Endodermal cell (in vitro differentiated cells): ENCODE measurements at regions not wholly inside any gene's neighbourhood (a gene's known extent, or its start where the extent isn't known, plus 50 kb on each side); places are given as distances from the start of the nearest gene placed in this dataset.

Source experiments
- DNase-seq: peaks from one replicate; pipeline ENCODE4 v3.0.0-alpha.2; 2017
- H3K27ac ChIP-seq: 2 replicates; pipeline ENCODE4 v1.5.1; 2013; ENCODE audit warnings: mild to moderate bottlenecking, low read depth, low read length, moderate library complexity
- H3K27me3 ChIP-seq: 2 replicates; pipeline ENCODE4 v1.6.1; 2013; ENCODE audit warnings: mild to moderate bottlenecking, low read length, moderate library complexity; ENCODE audit not compliant: insufficient read depth, control insufficient read depth, poor library complexity, severe bottlenecking
- H3K36me3 ChIP-seq: 2 replicates; pipeline ENCODE4 v1.7.0; 2013; ENCODE audit warnings: mild to moderate bottlenecking, low read length, moderate library complexity; ENCODE audit not compliant: control insufficient read depth, insufficient read depth
- H3K4me1 ChIP-seq: one replicate; pipeline ENCODE4 v1.7.0; 2013; ENCODE audit warnings: low read length; ENCODE audit not compliant: control insufficient read depth, insufficient read depth
- H3K4me3 ChIP-seq: 2 replicates; pipeline ENCODE4 v1.5.1; 2013; ENCODE audit warnings: mild to moderate bottlenecking, low read length, moderate library complexity
- H3K9ac ChIP-seq: 2 replicates; pipeline ENCODE4 v1.6.1; 2013; ENCODE audit warnings: mild to moderate bottlenecking, low read length, moderate library complexity; ENCODE audit not compliant: poor library complexity, severe bottlenecking; ENCODE audit errors: extremely low read depth
- H3K9me3 ChIP-seq: 2 replicates; pipeline ENCODE4 v1.6.1; 2013; ENCODE audit warnings: mild to moderate bottlenecking, low read length, moderate library complexity; ENCODE audit not compliant: control insufficient read depth
- H3K27ac Mint-ChIP-seq: 2 replicates; pipeline ENCODE4 v1.8.0; 2020; ENCODE audit warnings: mixed read lengths
- H3K27me3 Mint-ChIP-seq: 2 replicates; pipeline ENCODE4 v1.8.0; 2021; ENCODE audit warnings: mild to moderate bottlenecking, mixed read lengths; ENCODE audit not compliant: insufficient read depth
- H3K36me3 Mint-ChIP-seq: 2 replicates; pipeline ENCODE4 v1.8.0; 2020; ENCODE audit warnings: low read depth, mixed read lengths
- H3K4me1 Mint-ChIP-seq: 2 replicates; pipeline ENCODE4 v1.8.0; 2020; ENCODE audit warnings: mixed read lengths
- H3K4me3 Mint-ChIP-seq: 2 replicates; pipeline ENCODE4 v1.8.0; 2020; ENCODE audit warnings: mild to moderate bottlenecking, moderate library complexity, mixed read lengths
- H3K9me3 Mint-ChIP-seq: 2 replicates; pipeline ENCODE4 v1.8.0; 2020; ENCODE audit warnings: mild to moderate bottlenecking, mixed read lengths
- WGBS, 2 experiments: methylation state at CpG; one replicate each; pipeline versions ENCODE4 v1.1.5 to v1.1.7; 2013; ENCODE audit warnings: missing lambda C conversion rate in 2 of 2, mixed read lengths in 1 of 2; ENCODE audit not compliant: insufficient coverage in 1 of 2, insufficient read length in 1 of 2; 5-methylcytosine and 5-hydroxymethylcytosine counted together
- TF ChIP-seq, protein P1 (sequence below): fragments of 200-600 bp; sonication (generic); conservative IDR thresholded peaks from 2 replicates; pipeline ENCODE4 v1.5.0; 2021; ENCODE audit warnings: antibody characterized with exemption, mild to moderate bottlenecking

DNA sequence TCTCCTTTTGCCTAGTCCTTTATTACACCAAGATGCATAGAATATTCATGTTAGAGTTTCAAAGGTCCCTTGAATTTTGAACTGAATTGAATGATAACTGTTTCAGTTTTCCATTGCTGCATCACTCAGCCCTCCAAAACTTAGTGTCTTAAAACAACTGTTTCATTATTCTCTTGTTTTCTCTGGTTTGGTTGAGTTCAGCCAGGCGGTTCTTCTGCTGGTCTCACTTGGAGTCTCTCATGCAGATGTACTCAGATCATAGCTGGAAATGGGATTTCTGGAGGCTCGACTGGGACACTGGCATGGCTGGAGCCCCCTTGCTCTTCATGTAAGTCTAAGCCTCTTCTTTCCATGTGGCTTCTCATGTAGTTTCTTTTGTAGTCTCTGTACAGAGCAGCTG is 107.2 kb upstream of the MKI67 start:
- WGBS, 2 experiments: 87 to 88% methylated on average over 1 to 2 of the region's 2 CpGs
- peaks cover 10% of the 10 kb centered on the region for H3K27me3 Mint-ChIP-seq
- H3K27me3 ChIP-seq: no peaks in the 10 kb centered on the region
- no peak overlapping the region for H3K4me3 ChIP-seq
- TF ChIP-seq, protein P1, sequence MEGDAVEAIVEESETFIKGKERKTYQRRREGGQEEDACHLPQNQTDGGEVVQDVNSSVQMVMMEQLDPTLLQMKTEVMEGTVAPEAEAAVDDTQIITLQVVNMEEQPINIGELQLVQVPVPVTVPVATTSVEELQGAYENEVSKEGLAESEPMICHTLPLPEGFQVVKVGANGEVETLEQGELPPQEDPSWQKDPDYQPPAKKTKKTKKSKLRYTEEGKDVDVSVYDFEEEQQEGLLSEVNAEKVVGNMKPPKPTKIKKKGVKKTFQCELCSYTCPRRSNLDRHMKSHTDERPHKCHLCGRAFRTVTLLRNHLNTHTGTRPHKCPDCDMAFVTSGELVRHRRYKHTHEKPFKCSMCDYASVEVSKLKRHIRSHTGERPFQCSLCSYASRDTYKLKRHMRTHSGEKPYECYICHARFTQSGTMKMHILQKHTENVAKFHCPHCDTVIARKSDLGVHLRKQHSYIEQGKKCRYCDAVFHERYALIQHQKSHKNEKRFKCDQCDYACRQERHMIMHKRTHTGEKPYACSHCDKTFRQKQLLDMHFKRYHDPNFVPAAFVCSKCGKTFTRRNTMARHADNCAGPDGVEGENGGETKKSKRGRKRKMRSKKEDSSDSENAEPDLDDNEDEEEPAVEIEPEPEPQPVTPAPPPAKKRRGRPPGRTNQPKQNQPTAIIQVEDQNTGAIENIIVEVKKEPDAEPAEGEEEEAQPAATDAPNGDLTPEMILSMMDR: no peak
- H3K36me3 Mint-ChIP-seq: no peaks in the 10 kb centered on the region
- H3K4me1 Mint-ChIP-seq: no peaks in the 10 kb centered on the region
- no peaks in the 10 kb centered on the region for H3K9me3 ChIP-seq
- H3K4me3 Mint-ChIP-seq: no peak overlapping the region
- H3K27ac ChIP-seq: no peak overlapping the region
- no peak for DNase-seq
- H3K4me1 ChIP-seq: no peaks in the 10 kb centered on the region
- no peak overlapping the region for H3K9ac ChIP-seq
- peaks cover 11% of the 10 kb centered on the region for H3K9me3 Mint-ChIP-seq
- no peak overlapping the region for H3K27ac Mint-ChIP-seq
- H3K36me3 ChIP-seq: no peaks in the 10 kb centered on the region

DNA sequence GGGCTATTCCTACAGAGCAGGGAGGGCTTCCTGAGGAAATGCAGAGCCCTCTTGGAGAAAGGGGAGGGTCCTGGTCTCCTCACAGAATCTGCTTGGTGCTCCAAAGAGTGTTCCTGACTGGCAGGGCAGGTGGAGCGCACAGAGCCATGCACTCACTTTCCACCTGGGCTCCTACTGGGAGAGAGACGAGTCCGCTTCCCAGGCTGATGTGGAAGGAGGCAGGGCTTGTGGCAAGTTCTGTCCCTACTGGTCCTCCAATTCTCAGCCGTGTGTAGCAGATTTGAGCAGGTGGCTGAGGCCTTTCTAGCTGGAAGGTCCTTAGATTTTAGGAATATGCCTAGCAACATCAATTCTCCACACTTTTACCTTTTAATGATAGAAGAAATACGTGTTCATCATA is 111.5 kb upstream of the MKI67 start:
- DNase-seq: no peak
- Mint-ChIP-seq H3K27ac (no peak overlapping the region), H3K4me1 (peaks cover 9% of the 10 kb centered on the region), H3K27me3 (peaks cover 6% of the 10 kb centered on the region), H3K36me3 (no peaks in the 10 kb centered on the region), H3K4me3 (no peak overlapping the region), H3K9me3 (peaks cover 10% of the 10 kb centered on the region)
- TF ChIP-seq, protein P1: no peak
- Histone ChIP-seq H3K4me1 (peaks cover 3% of the 10 kb centered on the region), H3K4me3 (no peak overlapping the region), H3K9me3 (no peaks in the 10 kb centered on the region), H3K27me3 (no peaks in the 10 kb centered on the region), H3K36me3 (no peaks in the 10 kb centered on the region), H3K9ac (no peak overlapping the region), H3K27ac (no peak overlapping the region)
- 91 to 92% methylated on average over 4 to 5 of the region's 5 CpGs for WGBS, 2 experiments

DNA sequence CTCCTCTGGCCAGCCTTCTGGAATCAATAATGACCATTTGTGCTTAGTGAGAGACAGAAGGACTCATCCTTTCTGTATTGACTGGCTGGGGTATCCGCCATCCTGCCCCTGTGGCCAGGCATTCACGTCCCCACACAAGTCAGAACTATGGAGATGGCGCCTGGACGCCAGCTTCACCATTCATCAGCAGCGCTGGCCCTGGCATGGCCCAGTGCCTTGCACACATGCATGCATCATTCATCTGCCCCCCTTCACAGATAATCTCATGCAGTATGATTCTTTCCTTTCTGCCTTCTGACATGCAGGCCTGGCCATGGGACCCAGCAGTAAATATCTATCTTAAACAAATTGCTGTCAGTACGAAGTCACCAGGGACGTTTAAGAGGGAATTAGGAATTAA is 114.8 kb upstream of the MKI67 start:
- Mint-ChIP-seq H3K4me1 (peaks cover 9% of the 10 kb centered on the region), H3K27me3 (no peaks in the 10 kb centered on the region), H3K4me3 (no peak overlapping the region), H3K27ac (no peak overlapping the region), H3K36me3 (no peaks in the 10 kb centered on the region), H3K9me3 (no peaks in the 10 kb centered on the region)
- Histone ChIP-seq H3K36me3 (no peaks in the 10 kb centered on the region), H3K4me3 (no peak overlapping the region), H3K4me1 (peaks cover 3% of the 10 kb centered on the region), H3K9ac (no peak overlapping the region), H3K9me3 (no peaks in the 10 kb centered on the region), H3K27ac (no peak overlapping the region), H3K27me3 (no peaks in the 10 kb centered on the region)
- TF ChIP-seq, protein P1: no peak
- WGBS, 2 experiments: 91 to 93% methylated on average over 4 to 7 of the region's 7 CpGs
- no peak for DNase-seq
